Stimulated activated CD4-positive, alpha-beta T cell treated with anti-CD3 and anti-CD28 coated beads, Interleukin-12 subunit alpha, Interleukin-12 subunit beta, amount 100 ng/mL, for 24 hours (primary cell): ENCODE measurements at regions not wholly inside any gene's neighbourhood (a gene's known extent, or its start where the extent isn't known, plus 50 kb on each side); places are given as distances from the start of the nearest gene placed in this dataset.

Source experiments
- DNase-seq, 2 experiments: peaks; one replicate each; pipeline ENCODE4 v3.0.0-alpha.2; 2020; ENCODE audit warnings: low read depth in 2 of 2

- DNase-seq: no peak
These were observed 289.2 kb upstream of the DMRT1 start for GRCh38 chr9:551986-552929.

- DNase-seq: no peak
These were observed 286.0 kb upstream of the DMRT1 start for GRCh38 chr9:555493-555892.

GRCh38 chr9:556199-556598, 285.3 kb upstream of the DMRT1 start:
- DNase-seq: no peak

GRCh38 chr9:556675-557074, 284.8 kb upstream of the DMRT1 start:
- no peak for DNase-seq

GRCh38 chr9:557601-558201, 283.8 kb upstream of the DMRT1 start:
- no peak for DNase-seq

- DNase-seq: no peak
These were observed 280.1 kb upstream of the DMRT1 start for GRCh38 chr9:561427-561826.

- no peak for DNase-seq
These were observed 278.3 kb upstream of the DMRT1 start for GRCh38 chr9:563200-563599.

- no peak for DNase-seq
These were observed 276.0 kb upstream of the DMRT1 start for GRCh38 chr9:565528-565927.

GRCh38 chr9:567128-567746, 274.3 kb upstream of the DMRT1 start:
- no peak for DNase-seq

- no peak for DNase-seq
These were observed 273.7 kb upstream of the DMRT1 start for GRCh38 chr9:567747-568305.

- no peak for DNase-seq
These were observed 272.2 kb upstream of the DMRT1 start for GRCh38 chr9:569296-569695.

GRCh38 chr9:570187-570586, 271.3 kb upstream of the DMRT1 start:
- no peak for DNase-seq

- no peak for DNase-seq
These were observed 270.4 kb upstream of the DMRT1 start for GRCh38 chr9:571066-571465.

GRCh38 chr9:571741-572140, 269.8 kb upstream of the DMRT1 start:
- DNase-seq: no peak

- DNase-seq: no peak
These were observed 267.6 kb upstream of the DMRT1 start for GRCh38 chr9:573691-574410.

- no peak for DNase-seq
These were observed 266.4 kb upstream of the DMRT1 start for GRCh38 chr9:575139-575538.

GRCh38 chr9:580652-581342, 260.7 kb upstream of the DMRT1 start:
- DNase-seq: no peak

GRCh38 chr9:581673-582497, 259.6 kb upstream of the DMRT1 start:
- DNase-seq: no peak

- DNase-seq: no peak
These were observed 258.7 kb upstream of the DMRT1 start for GRCh38 chr9:582775-583174.

GRCh38 chr9:587527-587926, 254.0 kb upstream of the DMRT1 start:
- no peak for DNase-seq
